ENCODE measurements at regions not wholly inside any gene's neighbourhood (a gene's known extent, or its start where the extent isn't known, plus 50 kb on each side); places are given as distances from the start of the nearest gene placed in this dataset.

- no peak overlapping the region for H3K4me3 ChIP-seq
- TF ChIP-seq CTCF (IDR thresholded peaks at IDR 0.05): no peak
- no peak for TF ChIP-seq EP300 (IDR thresholded peaks at IDR 0.05)
- TF ChIP-seq POLR2AphosphoS5 (IDR thresholded peaks at IDR 0.05): no peak
- no peak for TF ChIP-seq POLR2A (IDR thresholded peaks at IDR 0.05)
- WGBS: 61% methylated on average over 3 of the region's 3 CpGs
These were observed 342.7 kb downstream of the PDGFC start for GRCh38 chr4:156628858-156629257.

GRCh38 chr4:156623376-156623775 is 348.2 kb downstream of the PDGFC start:
- TF ChIP-seq CTCF (IDR thresholded peaks at IDR 0.05): no peak
- TF ChIP-seq POLR2A (IDR thresholded peaks at IDR 0.05): no peak
- TF ChIP-seq POLR2AphosphoS5 (IDR thresholded peaks at IDR 0.05): no peak
- TF ChIP-seq EP300 (IDR thresholded peaks at IDR 0.05): no peak
- WGBS: 66% methylated on average over 3 of the region's 3 CpGs
- H3K4me3 ChIP-seq: no peak overlapping the region
- no peak for DNase-seq (ENCODE audit: low spot score in 2 of 2)
- H3K27ac ChIP-seq: no peak overlapping the region
- H3K27me3 ChIP-seq: no peaks in the 10 kb centered on the region
- H3K9me3 ChIP-seq: no peaks in the 10 kb centered on the region
- no peaks in the 10 kb centered on the region for H3K36me3 ChIP-seq
- no peaks in the 10 kb centered on the region for H3K4me1 ChIP-seq

More at GRCh38 chr4:156628858-156629257, 342.7 kb downstream of the PDGFC start:
- Histone ChIP-seq H3K36me3 (no peaks in the 10 kb centered on the region), H3K9me3 (no peaks in the 10 kb centered on the region), H3K4me1 (no peaks in the 10 kb centered on the region), H3K27ac (no peak overlapping the region), H3K27me3 (no peaks in the 10 kb centered on the region)
- DNase-seq (ENCODE audit: low spot score in 2 of 2): no peak

GRCh38 chr4:156620786-156621185 is 350.8 kb downstream of the PDGFC start:
- Histone ChIP-seq H3K9me3 (no peaks in the 10 kb centered on the region), H3K36me3 (no peaks in the 10 kb centered on the region), H3K27me3 (no peaks in the 10 kb centered on the region), H3K27ac (no peak overlapping the region), H3K4me3 (no peak overlapping the region), H3K4me1 (no peaks in the 10 kb centered on the region)
- DNase-seq (ENCODE audit: low spot score in 2 of 2): no peak
- WGBS: 63% methylated on average over 1 of the region's 1 CpG
- TF ChIP-seq POLR2A (IDR thresholded peaks at IDR 0.05): no peak

- no peaks in the 10 kb centered on the region for H3K9me3 ChIP-seq
- H3K27ac ChIP-seq: no peak overlapping the region
- WGBS: 77% methylated on average over 3 of the region's 3 CpGs
- H3K4me3 ChIP-seq: no peak overlapping the region
- TF ChIP-seq EP300 (IDR thresholded peaks at IDR 0.05): no peak
- no peak for DNase-seq (ENCODE audit: low spot score in 2 of 2)
- no peaks in the 10 kb centered on the region for H3K4me1 ChIP-seq
- no peaks in the 10 kb centered on the region for H3K36me3 ChIP-seq
- no peaks in the 10 kb centered on the region for H3K27me3 ChIP-seq
These were observed 352.3 kb downstream of the PDGFC start for GRCh38 chr4:156619154-156619934.

- no peaks in the 10 kb centered on the region for H3K9me3 ChIP-seq
- TF ChIP-seq CTCF (IDR thresholded peaks at IDR 0.05) (no peak), POLR2A (IDR thresholded peaks at IDR 0.05) (no peak), EP300 (IDR thresholded peaks at IDR 0.05) (no peak), POLR2AphosphoS5 (IDR thresholded peaks at IDR 0.05) (no peak)
- no peak overlapping the region for H3K4me3 ChIP-seq
- DNase-seq (ENCODE audit: low spot score in 2 of 2): no peak
- no peak overlapping the region for H3K27ac ChIP-seq
- H3K27me3 ChIP-seq: no peaks in the 10 kb centered on the region
- no peaks in the 10 kb centered on the region for H3K4me1 ChIP-seq
- H3K36me3 ChIP-seq: no peaks in the 10 kb centered on the region
- 45% methylated on average over 2 of the region's 2 CpGs for WGBS
These were observed 356.5 kb downstream of the PDGFC start for GRCh38 chr4:156615066-156615531.

- no peak overlapping the region for H3K4me3 ChIP-seq
- DNase-seq (ENCODE audit: low spot score in 2 of 2): no peak
- no peaks in the 10 kb centered on the region for H3K9me3 ChIP-seq
- no peaks in the 10 kb centered on the region for H3K4me1 ChIP-seq
- H3K27me3 ChIP-seq: no peaks in the 10 kb centered on the region
- H3K27ac ChIP-seq: no peak overlapping the region
- no peaks in the 10 kb centered on the region for H3K36me3 ChIP-seq
- TF ChIP-seq POLR2AphosphoS5 (IDR thresholded peaks at IDR 0.05) (no peak), POLR2A (IDR thresholded peaks at IDR 0.05) (no peak), EP300 (IDR thresholded peaks at IDR 0.05) (no peak), CTCF (IDR thresholded peaks at IDR 0.05) (no peak)
These were observed 357.1 kb downstream of the PDGFC start for GRCh38 chr4:156614536-156614935.

All from suprapubic skin (tissue), 4 donors.